HG02970 (cell line): ENCODE measurements at regions not wholly inside any gene's neighbourhood (a gene's known extent, or its start where the extent isn't known, plus 50 kb on each side); places are given as distances from the start of the nearest gene placed in this dataset.

ENCODE experiments used
- ATAC-seq: cut with Tn5 transposase; IDR thresholded peaks from one replicate; pipeline ENCODE4 v1.9.1; 2021; ENCODE audit warnings: mild to moderate bottlenecking, moderate library complexity, moderate number of reproducible peaks; ENCODE audit not compliant: unreplicated experiment, low FRiP score

DNA sequence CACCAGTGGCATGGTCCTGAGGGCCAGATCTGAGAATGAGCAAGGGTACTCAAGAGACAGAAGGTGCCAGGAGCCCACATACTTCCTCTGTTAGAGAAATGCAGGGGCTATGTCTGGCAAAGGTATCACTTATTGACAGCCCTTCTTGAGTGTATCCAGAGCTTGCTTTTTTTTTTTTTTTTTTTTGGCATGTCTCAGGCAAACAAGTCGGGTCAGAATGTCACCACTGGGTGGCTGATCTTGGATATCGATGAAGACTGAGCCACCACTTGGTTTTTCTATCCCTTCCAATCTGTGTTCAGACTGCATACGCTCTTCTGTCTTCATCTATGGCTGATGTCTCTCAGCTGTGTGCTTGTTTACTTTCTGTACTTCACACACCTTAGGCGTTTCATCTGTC, 363.4 kb upstream of the C2CD4B start:
- no peak for ATAC-seq

DNA sequence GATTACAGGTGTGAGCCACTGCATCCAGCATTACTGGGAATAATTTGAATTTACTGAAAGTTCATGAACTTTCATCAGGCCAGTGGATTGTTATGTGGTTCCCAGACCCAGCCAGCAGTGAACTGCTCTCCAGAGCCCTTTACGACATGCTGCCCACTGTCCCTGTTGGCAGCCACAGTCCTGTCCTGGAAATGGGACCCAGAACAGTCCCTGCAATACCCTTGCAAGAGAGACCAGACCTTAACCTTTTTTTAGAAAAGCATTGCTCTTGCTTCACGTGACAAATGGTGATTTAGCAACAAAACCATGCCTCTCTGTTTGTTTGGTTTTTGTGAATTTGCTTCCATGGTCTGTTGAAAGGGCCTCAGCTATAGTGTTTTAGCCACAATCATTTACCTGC, 367.3 kb upstream of the C2CD4B start:
- no peak for ATAC-seq

DNA sequence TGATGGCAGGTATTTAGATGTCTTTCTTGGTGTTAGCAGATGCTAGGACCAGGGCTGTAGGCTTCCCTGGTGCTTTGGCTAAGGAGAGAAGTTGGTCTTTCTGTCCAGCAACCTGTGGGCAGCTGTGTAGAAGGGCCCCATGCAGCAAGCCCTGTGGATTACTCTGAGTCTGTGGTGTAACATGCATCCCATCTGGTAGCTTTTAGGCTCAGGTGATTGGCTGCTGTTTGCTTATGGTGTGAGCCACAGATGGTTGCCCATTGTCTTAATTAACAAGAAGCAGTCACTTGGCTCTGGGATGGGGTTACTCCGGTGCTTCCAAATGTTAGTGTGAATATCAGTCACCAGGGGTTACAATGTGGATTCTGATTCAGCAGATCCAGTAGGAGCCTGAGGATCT, 368.6 kb upstream of the C2CD4B start:
- ATAC-seq: no peak

DNA sequence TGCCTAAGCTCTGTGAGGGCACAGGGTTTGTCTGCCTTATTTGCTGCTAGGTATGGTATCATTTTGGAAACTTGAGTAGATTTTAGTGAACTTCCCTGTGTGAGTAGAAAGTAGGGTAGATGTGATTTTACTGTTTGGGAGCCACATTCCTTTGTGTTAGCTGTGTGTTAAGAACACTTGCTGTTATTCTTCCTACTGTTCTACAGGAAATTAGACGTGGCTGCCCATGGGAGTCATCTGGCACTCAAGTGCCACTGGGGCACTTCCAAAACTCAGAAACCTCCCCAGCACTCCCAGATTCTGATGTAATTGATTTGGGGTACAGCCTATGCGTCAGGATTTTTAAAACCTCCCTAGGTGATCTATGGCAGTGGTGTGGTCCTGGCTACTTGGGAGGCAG, 369.9 kb upstream of the C2CD4B start:
- ATAC-seq: no peak

DNA sequence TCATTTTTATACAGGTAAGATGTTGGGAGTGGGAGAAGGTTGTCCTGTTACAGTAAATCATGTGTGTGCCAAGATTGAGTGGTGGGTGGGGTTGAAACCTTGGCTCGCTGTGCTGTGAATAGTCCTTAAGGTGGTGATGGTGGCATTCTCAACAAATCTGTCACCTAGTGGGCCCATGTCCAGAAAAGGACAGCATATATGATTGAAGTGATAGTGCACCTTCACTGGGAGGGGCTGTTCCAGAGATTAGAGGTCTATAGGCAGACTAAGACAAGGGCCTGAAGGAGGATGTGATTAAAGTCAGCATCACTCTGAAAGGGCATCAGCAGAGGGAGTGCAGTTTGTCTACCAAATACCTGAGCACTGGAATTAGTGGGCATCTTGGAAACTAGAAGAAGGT, 374.2 kb upstream of the C2CD4B start:
- ATAC-seq: no peak

DNA sequence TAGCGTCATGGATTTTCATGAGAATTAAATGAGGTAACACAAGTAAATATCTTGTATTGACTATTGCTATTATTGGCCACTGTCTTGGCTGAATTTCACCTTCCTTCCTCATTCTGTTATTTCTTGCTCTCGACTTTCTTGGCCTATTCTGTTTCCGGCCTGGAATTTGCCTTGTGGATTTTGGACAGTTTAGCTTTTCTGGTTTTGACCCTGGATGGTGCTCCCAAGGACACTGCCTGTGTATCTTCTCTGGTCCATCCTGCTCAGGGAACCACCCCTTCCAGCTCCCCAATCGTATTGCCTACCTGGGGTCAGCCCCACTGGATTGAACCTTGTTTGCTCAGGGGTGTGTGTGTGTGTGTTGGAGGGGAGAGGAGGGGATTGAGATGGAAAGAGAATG, 376.2 kb upstream of the C2CD4B start:
- ATAC-seq: no peak

DNA sequence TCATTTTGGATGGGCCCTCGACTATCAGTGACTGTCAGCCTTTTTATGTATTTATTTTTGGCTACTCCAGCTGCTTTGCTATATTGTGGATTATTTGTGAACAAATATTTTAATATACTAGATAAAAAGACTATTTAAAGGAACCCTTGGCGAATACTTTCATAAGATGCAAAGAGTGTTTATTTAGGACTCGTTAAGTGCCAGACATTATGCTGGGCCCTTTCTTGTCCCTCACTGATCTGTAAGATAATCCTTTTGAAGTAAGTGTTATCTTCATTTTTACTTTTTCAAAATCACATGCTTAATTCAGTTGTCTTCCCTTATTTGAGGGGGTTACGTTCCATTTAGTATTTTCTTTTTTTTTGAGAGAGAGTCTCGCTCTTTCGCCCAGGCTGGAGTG, 376.8 kb upstream of the C2CD4B start:
- no peak for ATAC-seq

DNA sequence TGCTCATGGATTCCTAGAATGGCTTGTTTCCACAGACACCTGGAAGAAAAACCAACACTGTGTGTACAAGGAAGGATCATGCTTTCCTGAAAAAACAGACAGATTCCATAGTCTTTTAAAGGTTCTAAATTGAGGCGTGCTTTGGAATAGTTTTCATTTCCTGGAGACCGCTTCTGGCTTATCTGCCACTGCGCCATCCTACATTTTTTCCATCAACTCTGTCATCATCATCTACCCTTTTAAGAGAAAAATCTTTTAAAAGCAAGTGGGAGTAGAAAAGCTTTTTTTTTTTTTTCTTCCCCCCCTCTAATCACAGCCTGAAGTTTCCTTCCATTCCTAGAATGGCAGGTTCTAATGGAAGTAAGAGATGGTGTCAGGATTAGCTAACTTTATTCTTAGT, 379.4 kb upstream of the C2CD4B start:
- ATAC-seq: no peak

DNA sequence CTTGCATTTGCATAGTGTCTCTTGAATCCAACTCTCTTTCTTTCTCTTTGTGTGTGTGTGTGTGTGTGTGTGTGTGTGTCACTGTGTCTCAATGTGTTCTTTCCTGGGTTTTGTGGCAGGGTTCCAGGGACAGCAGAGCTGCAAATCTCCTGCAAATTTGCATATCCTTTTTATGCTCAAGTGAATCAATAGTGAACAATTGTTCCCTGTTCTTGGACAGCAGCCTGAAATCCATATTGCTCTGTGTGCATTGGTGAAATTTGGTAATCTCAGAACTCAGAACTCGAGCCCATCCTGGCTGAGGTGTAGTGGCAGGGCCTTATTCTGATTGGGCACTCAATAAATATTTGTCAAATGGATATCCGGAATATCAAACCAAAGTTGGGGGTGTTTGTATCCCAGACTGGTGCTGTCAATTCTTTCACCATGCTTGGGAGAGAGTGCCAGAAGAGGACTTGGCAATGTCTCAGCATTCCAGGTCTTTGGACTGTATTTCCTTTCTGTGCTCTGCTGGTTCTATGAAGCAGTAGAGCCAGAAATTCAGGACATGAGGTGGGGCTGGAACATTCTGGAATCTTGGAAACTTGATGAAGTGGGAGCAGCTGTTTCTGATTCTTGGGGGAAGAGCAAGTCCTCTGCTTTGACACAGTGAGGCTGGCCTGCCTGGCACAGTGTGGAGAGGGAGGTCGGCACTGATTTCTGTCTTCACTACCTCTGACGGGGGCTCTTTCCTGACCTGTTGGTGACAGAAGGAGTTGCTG, 380.6 kb upstream of the C2CD4B start:
- ATAC-seq: no peak

DNA sequence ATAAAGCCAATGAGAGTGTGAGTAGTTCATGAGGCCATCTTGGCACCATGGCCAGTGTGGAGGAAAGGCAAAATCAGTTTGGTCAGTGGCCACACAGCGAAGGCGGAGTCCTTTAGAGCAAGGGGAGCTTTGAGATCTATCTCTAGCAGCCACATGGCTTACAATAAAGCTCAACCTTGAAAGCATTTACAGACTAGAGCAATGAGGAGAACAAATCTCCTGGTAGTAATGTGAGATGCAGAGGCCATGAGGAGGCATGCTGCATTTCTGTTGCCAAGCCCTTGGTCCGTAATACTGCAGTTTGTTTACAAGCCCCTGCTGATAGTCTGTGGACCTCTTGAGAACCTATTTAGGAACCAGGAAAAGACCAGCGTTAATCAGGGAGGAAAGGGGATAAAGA, 381.5 kb upstream of the C2CD4B start:
- ATAC-seq: no peak

DNA sequence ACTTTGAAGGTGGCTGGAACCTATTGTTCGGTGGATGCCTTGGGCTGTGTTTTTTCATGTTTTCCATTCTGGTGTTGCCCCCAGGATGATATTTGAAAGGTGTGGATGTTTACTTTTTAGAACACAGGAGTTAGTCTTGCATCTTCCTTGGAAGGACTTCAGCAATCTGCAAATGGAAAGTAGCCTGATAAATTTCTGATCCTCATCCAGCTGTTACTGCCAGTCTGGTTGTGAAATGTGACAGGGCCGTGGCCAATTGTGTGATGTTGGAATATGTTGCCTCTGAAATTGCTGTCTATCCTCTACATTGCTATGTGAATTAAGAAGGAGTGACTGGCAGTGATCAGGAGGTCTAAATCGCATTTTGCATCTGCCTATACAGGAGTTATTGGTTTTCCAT, 382.5 kb upstream of the C2CD4B start:
- no peak for ATAC-seq

DNA sequence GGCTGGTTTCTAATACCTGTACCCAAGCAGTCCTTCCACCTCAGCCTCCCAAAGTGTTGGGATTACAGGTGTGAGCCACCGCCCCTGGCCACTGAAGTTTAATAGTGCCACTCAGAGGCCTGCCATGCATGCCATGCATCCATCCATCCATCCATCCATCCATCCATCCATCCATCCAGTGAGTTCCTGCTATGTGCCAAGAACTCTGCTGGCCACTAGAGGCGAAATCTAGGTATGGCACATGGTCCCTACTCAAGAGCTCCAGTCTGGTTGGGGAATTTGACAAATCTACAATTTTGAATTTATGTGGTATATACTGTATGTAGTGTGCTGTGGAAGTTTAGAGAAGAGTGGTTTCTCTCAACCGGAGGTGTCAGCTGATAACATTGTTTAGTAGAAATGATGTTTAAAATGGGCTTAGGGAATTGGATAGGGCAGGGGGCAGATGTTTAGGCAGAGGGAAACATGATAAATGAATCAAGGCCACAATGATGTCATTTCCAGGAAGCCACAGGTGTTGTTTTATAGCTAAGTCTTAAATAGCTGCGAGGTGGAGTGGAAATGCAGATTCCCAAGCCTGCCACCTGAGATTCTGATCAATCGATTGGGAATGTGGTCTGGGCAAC, 384.4 kb upstream of the C2CD4B start:
- no peak for ATAC-seq

DNA sequence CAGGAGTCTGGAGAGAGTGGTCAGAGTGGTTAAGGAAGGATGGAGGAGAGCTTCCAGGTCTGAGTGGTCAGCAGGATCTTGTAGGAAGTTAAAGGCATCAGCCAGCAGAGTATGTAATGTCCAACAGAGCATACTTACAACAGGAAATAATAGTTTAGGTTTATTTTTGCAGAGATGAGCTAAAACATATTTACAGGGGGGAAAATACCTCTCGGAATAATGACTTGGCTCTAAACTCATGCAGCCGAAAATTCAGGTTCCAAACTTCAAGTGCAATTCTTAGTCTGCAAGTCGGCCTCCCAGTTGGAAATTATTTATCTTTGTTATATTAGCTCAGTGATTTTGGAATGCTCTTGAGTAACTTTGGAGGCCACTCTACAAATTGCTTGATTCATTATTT, 385.0 kb upstream of the C2CD4B start:
- ATAC-seq: no peak

DNA sequence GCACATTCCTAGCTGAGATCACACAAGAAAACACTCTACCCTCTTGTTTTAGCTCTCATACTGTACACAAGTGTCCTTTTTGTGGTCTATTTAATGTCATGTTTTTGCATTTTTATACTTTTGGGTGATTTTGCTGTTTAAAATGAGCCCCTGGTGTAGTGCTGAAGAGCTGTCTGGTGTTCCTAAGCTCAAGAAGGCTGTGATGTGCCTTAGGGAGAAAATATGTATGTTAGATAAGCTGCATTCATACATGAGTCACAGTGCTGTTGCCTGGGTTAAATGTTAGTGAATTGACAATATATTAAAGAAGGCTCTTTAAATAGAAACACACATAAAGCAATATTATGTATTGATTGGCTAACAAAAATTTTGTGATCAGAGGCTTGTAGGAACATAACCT, 387.4 kb upstream of the C2CD4B start:
- ATAC-seq: no peak

DNA sequence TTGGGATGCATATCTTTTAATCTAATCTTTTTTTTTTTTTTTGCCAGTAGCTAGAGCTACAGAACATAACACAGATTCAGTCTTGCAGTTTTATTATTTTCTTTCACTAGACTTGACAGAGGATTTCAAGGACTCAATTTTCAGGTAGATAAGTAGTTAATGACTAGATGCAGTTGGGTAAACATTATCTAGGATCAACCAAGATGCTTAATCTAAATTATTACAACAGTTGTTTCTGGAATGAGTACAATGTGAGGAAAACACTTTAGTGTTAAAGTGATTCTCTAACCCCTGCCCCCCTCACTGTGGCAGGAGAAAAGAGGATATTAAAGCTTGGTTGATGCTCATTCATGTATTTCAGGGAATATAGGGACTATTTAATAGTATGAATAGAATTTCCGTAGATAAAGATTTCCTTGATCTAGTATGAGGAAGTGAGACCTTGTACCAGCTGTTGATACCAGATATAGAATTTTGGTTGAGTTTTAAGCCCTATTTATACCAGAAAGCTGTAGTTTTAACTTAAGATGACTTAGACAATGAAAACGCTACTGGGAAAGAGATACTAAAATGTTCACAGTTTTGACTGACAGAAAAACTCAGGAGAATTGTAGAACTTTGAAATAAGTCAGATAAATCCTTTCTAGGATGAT, 389.0 kb upstream of the C2CD4B start:
- ATAC-seq: no peak

DNA sequence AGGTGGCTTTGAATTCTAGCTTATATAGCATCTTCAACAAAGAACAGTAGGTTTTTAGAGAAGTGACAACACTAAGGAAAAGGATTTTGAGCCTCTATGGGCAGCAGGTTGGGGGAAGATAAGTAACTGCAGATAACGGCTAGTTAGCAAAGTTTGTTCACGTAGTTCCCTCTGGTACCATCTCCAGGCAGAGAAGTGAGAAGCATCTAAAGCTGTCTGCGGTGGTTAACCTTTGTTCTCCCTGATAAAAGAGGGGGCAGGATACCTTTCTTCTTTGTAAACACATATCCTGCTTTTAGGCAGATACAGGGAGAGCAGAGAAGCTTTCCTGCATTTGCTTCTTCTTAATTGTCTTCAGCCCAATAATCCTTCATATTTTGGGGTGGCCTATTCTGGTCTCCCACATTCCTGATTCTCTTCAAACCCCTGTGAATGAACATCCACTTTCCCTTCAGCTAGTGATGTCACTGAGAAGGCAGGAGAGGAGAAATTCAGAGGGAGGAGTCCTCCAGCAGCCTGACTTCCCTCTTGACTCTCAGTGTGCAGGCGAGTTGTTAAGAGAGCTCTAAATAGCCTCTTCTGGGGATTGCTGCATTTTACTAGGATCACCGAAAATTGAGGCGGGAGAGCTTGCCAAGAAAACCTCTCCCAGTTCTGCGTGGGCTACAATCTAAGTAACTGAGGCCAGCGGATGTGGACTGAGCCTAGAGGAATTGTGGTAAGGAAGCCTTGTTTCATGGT, 393.7 kb upstream of the C2CD4B start:
- no peak for ATAC-seq

DNA sequence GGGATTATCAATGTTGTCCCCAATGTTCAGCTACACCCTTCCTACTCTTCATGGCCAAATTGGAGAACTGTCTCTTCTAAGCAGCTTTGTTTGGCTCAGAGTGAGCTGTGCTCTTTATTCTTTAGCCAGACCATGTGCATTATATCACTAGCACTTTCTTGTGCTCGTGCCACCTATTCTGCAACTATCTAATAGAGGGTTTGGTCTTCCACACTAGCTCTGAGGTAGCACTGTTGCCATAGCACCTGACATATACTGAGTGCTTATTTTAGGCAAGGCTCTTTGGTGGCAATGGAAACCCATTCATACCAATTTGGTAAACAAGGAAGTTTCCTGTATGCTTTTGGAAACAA, 394.3 kb upstream of the C2CD4B start:
- no peak for ATAC-seq

DNA sequence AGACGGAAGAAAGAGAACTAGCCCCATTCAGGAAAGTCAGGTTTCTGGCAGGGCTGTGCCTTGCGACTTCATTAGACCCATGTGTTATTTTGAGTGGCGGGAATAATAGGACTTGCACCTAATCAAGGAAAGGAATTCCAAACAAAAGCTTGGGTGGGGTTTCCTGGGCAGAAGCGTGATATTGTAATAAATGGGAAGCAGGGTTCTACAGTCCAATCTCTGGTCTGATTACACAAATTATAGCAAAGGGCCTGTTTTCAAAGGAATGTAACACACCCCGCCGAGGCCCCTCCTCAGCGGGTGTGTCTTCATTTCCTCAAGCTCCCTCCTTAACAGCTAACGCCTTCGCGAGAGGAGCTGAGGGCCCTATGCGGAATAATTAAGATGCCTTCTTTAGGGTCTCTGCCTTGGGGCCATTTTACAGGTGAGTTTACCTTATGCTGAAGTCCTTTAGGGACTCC, 396.0 kb upstream of the C2CD4B start:
- ATAC-seq: no peak

DNA sequence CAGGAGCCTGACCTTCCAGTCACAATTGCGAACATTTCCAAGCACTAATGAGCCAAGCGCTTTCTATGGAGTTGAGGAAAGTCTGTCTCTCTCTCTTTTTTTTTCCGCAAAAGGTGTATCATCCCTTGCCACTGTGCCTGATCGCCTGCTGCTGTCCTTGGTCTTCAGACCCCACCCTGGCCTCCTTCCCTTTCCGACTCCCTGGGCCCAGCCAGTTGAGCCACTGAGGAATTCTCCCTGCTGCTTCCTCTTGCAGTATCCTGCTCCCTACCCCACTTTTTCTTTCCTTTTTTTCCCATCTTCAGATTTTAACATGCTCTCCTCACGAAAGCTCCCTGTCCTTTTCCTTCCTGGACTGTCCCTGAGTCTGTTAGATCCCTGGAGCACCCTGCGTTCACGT, 396.5 kb upstream of the C2CD4B start:
- no peak for ATAC-seq

DNA sequence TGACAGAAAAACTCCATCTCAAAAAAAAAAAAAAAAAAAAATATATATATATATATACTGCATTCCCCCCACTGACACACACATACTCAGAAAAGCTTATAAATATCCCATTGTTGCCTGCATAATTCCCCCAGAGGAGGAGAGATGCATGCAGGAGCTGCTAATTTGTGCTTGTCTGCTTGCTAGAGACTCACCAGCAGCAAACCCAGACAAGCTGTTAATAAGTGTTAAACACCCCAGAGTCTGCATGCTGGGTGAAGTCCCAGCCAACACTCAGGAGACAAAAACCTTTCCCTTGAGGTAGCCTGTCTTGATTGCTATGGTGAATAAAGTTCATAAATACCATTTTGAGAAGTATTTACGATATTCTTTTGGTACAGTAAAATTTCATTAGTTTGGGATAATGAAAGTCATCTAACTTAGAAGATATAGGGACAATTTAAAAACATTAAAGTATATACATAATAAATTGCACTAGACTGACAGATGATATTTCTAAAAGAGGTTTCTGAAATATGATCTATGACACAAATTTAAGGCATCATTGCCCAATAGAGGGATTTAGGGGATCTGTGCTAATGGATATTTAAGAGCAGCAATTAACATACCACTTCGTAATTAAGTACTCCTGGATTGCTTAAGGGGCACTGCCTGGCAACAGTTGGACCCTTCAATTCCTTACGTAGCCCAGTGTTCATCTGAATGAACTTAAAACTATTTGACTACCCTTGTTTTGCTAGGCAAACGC, 400.0 kb upstream of the C2CD4B start:
- ATAC-seq: no peak

DNA sequence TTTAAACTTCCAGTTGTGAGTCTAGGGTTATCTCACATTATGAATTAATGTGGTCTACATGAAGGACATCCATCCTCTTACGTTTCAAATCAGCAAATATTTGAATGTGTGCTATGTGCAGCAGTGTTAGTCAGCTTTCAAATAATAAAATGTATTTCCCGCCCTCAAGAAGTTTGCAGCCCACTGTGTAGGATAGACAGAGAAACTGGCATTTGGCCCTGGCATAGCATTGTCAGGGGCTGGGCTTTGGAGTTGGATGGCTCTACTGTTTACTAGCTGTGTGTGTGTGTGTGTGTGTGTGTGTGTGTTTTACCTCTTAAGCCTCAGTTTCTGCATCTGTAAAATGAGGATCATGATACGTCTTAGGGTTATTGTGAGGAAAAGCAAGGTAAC, 400.5 kb upstream of the C2CD4B start:
- no peak for ATAC-seq
